ENCODE measurements at regions not wholly inside any gene's neighbourhood (a gene's known extent, or its start where the extent isn't known, plus 50 kb on each side); places are given as distances from the start of the nearest gene placed in this dataset.

- TF ChIP-seq SIRT6 (IDR thresholded peaks at IDR 0.05; ENCODE audit: low read length), result no peak
These were observed 164.8 kb upstream of the JUN start (continued) for GRCh38 chr1:58948671-58949070.

Data from H1 (cell line).